Panc1 (cell line): ENCODE measurements at regions not wholly inside any gene's neighbourhood (a gene's known extent, or its start where the extent isn't known, plus 50 kb on each side); places are given as distances from the start of the nearest gene placed in this dataset.

Source experiments
- ATAC-seq: fragments of 200-7000 bp; cut with Tn5 transposase; 2 replicates; pipeline ENCODE4 v1.9.1; 2020; ENCODE audit warnings: mild to moderate bottlenecking, moderate library complexity
- BruUV-seq: library from RNA; stranded (reverse); fragments of 400-500 nt; replicated peaks from 2 replicates; lab custom pipeline; 2021; lab: Mats Ljungman, UMichigan
- CTCF ChIA-PET: fragments of 300-600 bp; sonication (Branson Sonifier 250); formaldehyde crosslinking; loops from one replicate; lab custom pipeline; 2022; ENCODE audit warnings: antibody characterized with exemption; lab: Charles Lee
- POLR2A ChIA-PET: fragments of 300-600 bp; sonication (Branson Sonifier 250); formaldehyde crosslinking; loops from one replicate; lab custom pipeline; 2022; ENCODE audit warnings: antibody characterized with exemption; lab: Charles Lee
- DNase-seq: peaks from one replicate; pipeline ENCODE4 v3.0.0-alpha.2; 2010; ENCODE audit warnings: low read depth, low spot score
- H3K27ac ChIP-seq: 2 replicates; pipeline ENCODE4 v1.5.1; 2011; ENCODE audit warnings: mild to moderate bottlenecking, low read length, inconsistent platforms
- H3K27me3 ChIP-seq: fragments of 200-500 bp; sonication (Bioruptor generic); 2 replicates; pipeline ENCODE4 v1.6.0; 2014; ENCODE audit warnings: low read length, inconsistent platforms; ENCODE audit not compliant: control insufficient read depth, insufficient read depth
- H3K36me3 ChIP-seq: fragments of 200-500 bp; sonication (Bioruptor generic); 2 replicates; pipeline ENCODE4 v1.5.1; 2014; ENCODE audit warnings: inconsistent platforms, mild to moderate bottlenecking, low read length, moderate library complexity; ENCODE audit not compliant: control insufficient read depth, insufficient read depth
- H3K4me1 ChIP-seq: 2 replicates; pipeline ENCODE4 v1.5.1; 2011; ENCODE audit warnings: inconsistent platforms, mild to moderate bottlenecking, low read length, moderate library complexity; ENCODE audit not compliant: control insufficient read depth, insufficient read depth
- H3K4me3 ChIP-seq, 2 experiments: 2 replicates each; pipeline ENCODE4 v1.5.1; 2011 to 2012; ENCODE audit warnings: low read depth in 2 of 2, low read length in 2 of 2, mild to moderate bottlenecking in 2 of 2, inconsistent platforms in 1 of 2, moderate library complexity in 1 of 2
- H3K9me3 ChIP-seq: fragments of 200-500 bp; sonication (Bioruptor generic); 2 replicates; pipeline ENCODE4 v1.5.1; 2014; ENCODE audit warnings: low read depth, mild to moderate bottlenecking, inconsistent platforms, low read length, moderate library complexity; ENCODE audit not compliant: control insufficient read depth, insufficient read depth
- POLR2AphosphoS5 ChIP-seq: IDR thresholded peaks from 2 replicates; pipeline ENCODE4 v1.6.1; 2012; ENCODE audit warnings: mild to moderate bottlenecking, low read depth, low read length, moderate library complexity
- SIN3A ChIP-seq: IDR thresholded peaks from 2 replicates; pipeline ENCODE4 v1.6.1; 2012; ENCODE audit warnings: low read depth, mild to moderate bottlenecking, low read length, moderate library complexity, borderline replicate concordance; ENCODE audit not compliant: insufficient read depth
- TCF7L2 ChIP-seq: IDR thresholded peaks from 2 replicates; pipeline ENCODE4 v1.6.1; 2011; ENCODE audit warnings: mild to moderate bottlenecking, low read depth, low read length, inconsistent platforms
- in situ Hi-C: cut with HindIII; loops from 2 replicates; pipeline ENCODE4 v1.10.0; 2016; ENCODE audit warnings: low sequenced_read_pairs, low pct_unique_long_range_greater_than_20kb
- intact Hi-C: fragments of 100-400 bp; cut with micrococcal nuclease; formaldehyde crosslinking; loops from one replicate; pipeline ENCODE4 v1.10.0; 2022; ENCODE audit not compliant: unreplicated experiment
- TF ChIP-seq, protein P1 (sequence below): fragments of 450-650 bp; IDR thresholded peaks from 2 replicates; pipeline ENCODE4 v1.5.1; 2017; ENCODE audit warnings: mild to moderate bottlenecking
- TF ChIP-seq, protein P2 (sequence below), 2 experiments: IDR thresholded peaks; 2 replicates each; pipeline ENCODE4 v1.6.1; 2011 to 2012; ENCODE audit warnings: low read depth in 2 of 2, control low read depth in 1 of 2, low read length in 1 of 2, mild to moderate bottlenecking in 1 of 2, moderate library complexity in 1 of 2; ENCODE audit not compliant: insufficient read depth in 1 of 2

DNA sequence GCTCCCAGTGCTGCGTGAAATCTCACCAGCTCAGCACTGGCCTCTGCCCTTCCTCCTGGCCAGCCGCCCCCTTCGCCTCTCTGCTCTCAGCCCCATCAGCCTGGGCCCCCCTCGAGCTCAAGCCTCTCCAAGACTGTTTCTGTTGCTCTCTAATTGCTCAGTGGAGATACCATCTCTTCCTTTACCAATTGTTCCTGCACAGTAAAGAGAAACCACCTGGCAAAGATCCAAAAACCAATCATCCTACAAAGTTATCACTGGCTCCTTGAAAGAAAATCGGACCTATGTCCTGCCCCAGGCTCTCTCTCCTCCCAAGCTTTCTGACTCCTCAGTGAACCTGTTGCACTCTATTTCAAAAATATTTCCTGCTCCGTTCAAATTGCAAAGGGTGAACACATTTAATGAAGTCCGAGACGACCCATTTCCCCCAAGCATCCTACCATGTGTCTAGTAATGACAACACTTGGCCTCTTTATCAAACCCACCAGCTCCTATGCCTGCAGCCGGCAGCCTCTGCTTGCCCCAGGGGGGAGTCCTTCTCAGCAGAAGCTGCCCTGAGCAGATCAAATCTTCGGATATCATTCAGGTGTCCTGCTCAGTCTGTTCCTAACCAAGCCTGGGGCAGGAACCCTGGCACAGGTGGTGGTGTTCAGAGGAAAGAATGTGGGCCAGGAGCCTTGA lies 53.7 kb upstream of the FAM174B start:
- intact Hi-C loops (no loop called here), in situ Hi-C loops (no loop called here)
- CTCF ChIA-PET: interaction anchor here (0.8 kb wide), 1 partner anchor 301 kb away, joined by 6 read pairs; no protein-coding TSS in a partner anchor
- TF ChIP-seq, protein P1, sequence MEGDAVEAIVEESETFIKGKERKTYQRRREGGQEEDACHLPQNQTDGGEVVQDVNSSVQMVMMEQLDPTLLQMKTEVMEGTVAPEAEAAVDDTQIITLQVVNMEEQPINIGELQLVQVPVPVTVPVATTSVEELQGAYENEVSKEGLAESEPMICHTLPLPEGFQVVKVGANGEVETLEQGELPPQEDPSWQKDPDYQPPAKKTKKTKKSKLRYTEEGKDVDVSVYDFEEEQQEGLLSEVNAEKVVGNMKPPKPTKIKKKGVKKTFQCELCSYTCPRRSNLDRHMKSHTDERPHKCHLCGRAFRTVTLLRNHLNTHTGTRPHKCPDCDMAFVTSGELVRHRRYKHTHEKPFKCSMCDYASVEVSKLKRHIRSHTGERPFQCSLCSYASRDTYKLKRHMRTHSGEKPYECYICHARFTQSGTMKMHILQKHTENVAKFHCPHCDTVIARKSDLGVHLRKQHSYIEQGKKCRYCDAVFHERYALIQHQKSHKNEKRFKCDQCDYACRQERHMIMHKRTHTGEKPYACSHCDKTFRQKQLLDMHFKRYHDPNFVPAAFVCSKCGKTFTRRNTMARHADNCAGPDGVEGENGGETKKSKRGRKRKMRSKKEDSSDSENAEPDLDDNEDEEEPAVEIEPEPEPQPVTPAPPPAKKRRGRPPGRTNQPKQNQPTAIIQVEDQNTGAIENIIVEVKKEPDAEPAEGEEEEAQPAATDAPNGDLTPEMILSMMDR: no peak
- TF ChIP-seq, protein P2, sequence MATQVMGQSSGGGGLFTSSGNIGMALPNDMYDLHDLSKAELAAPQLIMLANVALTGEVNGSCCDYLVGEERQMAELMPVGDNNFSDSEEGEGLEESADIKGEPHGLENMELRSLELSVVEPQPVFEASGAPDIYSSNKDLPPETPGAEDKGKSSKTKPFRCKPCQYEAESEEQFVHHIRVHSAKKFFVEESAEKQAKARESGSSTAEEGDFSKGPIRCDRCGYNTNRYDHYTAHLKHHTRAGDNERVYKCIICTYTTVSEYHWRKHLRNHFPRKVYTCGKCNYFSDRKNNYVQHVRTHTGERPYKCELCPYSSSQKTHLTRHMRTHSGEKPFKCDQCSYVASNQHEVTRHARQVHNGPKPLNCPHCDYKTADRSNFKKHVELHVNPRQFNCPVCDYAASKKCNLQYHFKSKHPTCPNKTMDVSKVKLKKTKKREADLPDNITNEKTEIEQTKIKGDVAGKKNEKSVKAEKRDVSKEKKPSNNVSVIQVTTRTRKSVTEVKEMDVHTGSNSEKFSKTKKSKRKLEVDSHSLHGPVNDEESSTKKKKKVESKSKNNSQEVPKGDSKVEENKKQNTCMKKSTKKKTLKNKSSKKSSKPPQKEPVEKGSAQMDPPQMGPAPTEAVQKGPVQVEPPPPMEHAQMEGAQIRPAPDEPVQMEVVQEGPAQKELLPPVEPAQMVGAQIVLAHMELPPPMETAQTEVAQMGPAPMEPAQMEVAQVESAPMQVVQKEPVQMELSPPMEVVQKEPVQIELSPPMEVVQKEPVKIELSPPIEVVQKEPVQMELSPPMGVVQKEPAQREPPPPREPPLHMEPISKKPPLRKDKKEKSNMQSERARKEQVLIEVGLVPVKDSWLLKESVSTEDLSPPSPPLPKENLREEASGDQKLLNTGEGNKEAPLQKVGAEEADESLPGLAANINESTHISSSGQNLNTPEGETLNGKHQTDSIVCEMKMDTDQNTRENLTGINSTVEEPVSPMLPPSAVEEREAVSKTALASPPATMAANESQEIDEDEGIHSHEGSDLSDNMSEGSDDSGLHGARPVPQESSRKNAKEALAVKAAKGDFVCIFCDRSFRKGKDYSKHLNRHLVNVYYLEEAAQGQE (IDR thresholded peaks at IDR 0.05; ENCODE audit: insufficient read depth in 1 of 2, low read depth in 2 of 2, low read length in 1 of 2): no peak
- no peak for TF ChIP-seq TCF7L2
- no peak for TF ChIP-seq SIN3A
- TF ChIP-seq POLR2AphosphoS5: no peak
- BruUV-seq: no TSS peak
- H3K36me3 ChIP-seq: no peaks in the 10 kb centered on the region
- ATAC-seq: no peak
- POLR2A ChIA-PET: no interaction called here
- H3K4me1 ChIP-seq: peaks cover 3% of the 10 kb centered on the region; the same call in 1 of the 2 replicates
- no peaks in the 10 kb centered on the region for H3K27me3 ChIP-seq
- H3K27ac ChIP-seq: no peak overlapping the region
- H3K4me3 ChIP-seq: no peak overlapping the region
- no peaks in the 10 kb centered on the region for H3K9me3 ChIP-seq
- DNase-seq: no peak

GRCh38 chr15:92711457-92711831 lies 55.9 kb upstream of the FAM174B start:
- DNase-seq (no peak), ATAC-seq (no peak)
- in situ Hi-C loops: no loop called here
- peaks cover 6% of the 10 kb centered on the region; the same call in 1 of the 2 replicates for H3K4me1 ChIP-seq
- BruUV-seq: no TSS peak
- TF ChIP-seq, protein P1: no peak
- TF ChIP-seq, protein P2 (IDR thresholded peaks at IDR 0.05; ENCODE audit: insufficient read depth in 1 of 2, low read depth in 2 of 2, low read length in 1 of 2): no peak
- TF ChIP-seq TCF7L2 (no peak), POLR2AphosphoS5 (no peak), SIN3A (no peak)
- no peak overlapping the region for H3K27ac ChIP-seq
- no peak overlapping the region for H3K4me3 ChIP-seq
- POLR2A ChIA-PET: no interaction called here
- CTCF ChIA-PET: no interaction called here
- H3K9me3 ChIP-seq: no peaks in the 10 kb centered on the region
- H3K36me3 ChIP-seq: no peaks in the 10 kb centered on the region
- H3K27me3 ChIP-seq: no peaks in the 10 kb centered on the region
- intact Hi-C loops: loop anchor here (5.0 to 10.0 kb wide), 3 partner anchors 97 to 614 kb away; no protein-coding TSS in a partner anchor
